ENCODE measurements at regions not wholly inside any gene's neighbourhood (a gene's known extent, or its start where the extent isn't known, plus 50 kb on each side); places are given as distances from the start of the nearest gene placed in this dataset.

GRCh38 chr1:184228558-184228957 is 158.3 kb upstream of the C1orf21 start:
- no peak overlapping the region for H3K27ac ChIP-seq
- TF ChIP-seq CTCF (conservative IDR thresholded peaks at IDR 0.05): no peak

- H3K27ac ChIP-seq: no peak overlapping the region
- TF ChIP-seq CTCF (conservative IDR thresholded peaks at IDR 0.05): no peak
Measured at GRCh38 chr1:184237588-184237987, 149.2 kb upstream of the C1orf21 start.

- no peak for TF ChIP-seq CTCF (conservative IDR thresholded peaks at IDR 0.05)
- H3K27ac ChIP-seq: no peak overlapping the region
Measured at GRCh38 chr1:184241446-184241845, 145.4 kb upstream of the C1orf21 start.

GRCh38 chr1:184242507-184242943 is 144.3 kb upstream of the C1orf21 start:
- peak; percentile 38 for TF ChIP-seq CTCF (conservative IDR thresholded peaks at IDR 0.05)
- H3K27ac ChIP-seq: no peak overlapping the region

GRCh38 chr1:184244962-184245361 is 141.9 kb upstream of the C1orf21 start:
- no peak for TF ChIP-seq CTCF (conservative IDR thresholded peaks at IDR 0.05)
- H3K27ac ChIP-seq: no peak overlapping the region

DNA sequence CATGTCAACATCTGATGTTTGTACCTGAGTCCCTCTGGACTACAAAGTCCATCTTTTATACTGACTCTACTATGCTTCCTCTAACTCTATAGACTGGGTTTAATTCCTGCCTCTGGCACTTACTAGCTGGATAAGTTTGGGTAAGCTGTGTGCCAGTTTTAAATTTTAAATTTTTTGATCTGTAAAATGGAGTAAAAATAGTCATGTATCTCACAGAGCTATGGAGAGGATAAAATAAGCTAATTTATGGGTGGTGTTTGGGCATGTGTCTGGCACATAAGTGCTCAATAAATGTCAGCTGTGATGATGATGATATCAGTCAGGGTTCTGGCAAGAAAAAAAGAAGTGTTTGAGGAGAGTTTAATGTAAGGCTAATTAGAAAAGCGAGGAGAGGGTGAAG is 139.2 kb upstream of the C1orf21 start:
- no peak for TF ChIP-seq CTCF (conservative IDR thresholded peaks at IDR 0.05)
- H3K27ac ChIP-seq: no peak overlapping the region

GRCh38 chr1:184253921-184254320 is 132.9 kb upstream of the C1orf21 start:
- TF ChIP-seq CTCF (conservative IDR thresholded peaks at IDR 0.05): no peak
- H3K27ac ChIP-seq: no peak overlapping the region

DNA sequence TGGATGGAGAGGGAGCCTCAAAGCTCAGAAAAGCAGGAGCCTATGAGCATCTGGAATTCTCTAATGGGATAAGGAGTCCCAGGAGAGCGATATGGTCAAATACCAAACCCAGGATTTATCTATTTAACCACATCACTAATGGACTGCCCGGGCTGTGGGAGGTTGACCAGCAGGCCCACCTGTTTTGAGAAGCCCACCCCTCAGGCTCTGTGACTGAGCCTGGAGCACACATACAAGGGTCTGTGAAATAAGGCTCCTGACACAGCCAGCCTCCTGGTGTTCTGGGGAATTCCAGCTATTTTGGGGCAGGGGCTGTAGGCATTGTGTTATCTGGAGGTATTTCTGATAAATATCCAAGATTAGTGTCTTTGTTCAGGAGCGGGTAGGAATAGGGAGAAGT is 132.0 kb upstream of the C1orf21 start:
- no peak overlapping the region for H3K27ac ChIP-seq
- TF ChIP-seq CTCF (conservative IDR thresholded peaks at IDR 0.05): no peak

All from VCaP (cell line).